HG03432 (cell line): ENCODE measurements at regions not wholly inside any gene's neighbourhood (a gene's known extent, or its start where the extent isn't known, plus 50 kb on each side); places are given as distances from the start of the nearest gene placed in this dataset.

ENCODE experiments used
- ATAC-seq: cut with Tn5 transposase; IDR thresholded peaks from one replicate; pipeline ENCODE4 v1.9.1; 2021; ENCODE audit warnings: mild to moderate bottlenecking, moderate library complexity; ENCODE audit not compliant: unreplicated experiment

DNA sequence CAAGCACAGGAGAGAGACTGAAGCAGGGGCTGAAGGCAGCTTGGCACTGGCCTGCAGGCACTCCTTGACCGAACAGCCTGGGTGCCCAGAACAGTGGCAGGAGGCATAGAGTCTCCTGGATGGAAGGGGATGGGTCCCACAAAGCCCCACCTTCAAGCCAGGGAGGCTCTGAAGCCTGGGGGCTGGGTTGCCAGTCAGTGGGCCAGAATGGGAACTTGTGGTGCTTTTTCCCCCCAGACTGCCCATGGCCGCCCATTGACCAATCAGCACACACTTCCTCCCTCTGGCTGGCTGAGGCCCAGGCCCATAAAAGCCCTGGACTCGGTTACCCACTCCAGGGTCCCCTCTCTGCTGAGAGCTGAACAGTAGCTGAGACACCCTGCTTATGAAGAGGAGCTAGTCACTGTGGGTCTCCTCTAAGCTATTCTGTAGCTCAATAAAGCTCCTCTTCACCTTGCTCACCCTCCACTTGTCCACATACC, 109.6 kb downstream of the ELAPOR2 start:
- ATAC-seq: no peak

DNA sequence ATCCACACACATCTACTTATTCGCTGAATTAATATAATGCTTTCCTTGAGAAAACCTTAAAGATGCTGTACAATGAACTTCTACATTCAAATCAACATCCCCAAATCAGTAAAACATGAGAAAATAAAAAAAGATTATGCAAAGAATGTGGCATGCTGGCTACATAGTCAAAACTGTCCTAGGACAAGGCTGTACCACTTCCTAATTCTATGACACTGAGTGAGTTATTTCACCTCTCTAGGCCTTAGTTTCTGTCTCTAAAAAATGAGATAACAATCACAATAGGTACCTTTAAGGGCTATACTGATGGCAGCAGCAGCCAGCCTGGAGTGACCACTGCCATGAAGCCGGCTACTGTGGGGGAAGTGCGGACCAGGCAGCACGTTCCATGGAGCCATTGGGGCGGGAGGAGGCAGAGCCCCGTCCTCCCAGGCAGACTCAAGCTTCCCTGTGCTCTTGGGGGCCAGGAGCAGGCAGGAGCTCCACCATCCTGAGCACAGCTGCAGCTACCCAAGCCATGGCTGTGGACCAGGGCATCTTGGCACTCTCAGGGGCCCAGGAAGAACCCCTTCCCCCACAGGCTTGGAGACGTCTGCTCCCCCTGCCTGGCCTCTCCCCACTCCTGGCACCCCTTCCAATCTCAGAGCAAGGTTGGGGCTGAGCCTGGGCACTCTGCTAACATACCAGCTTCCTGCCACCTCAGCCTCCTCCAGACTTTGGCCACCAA, 110.2 kb downstream of the ELAPOR2 start:
- ATAC-seq: peak; percentile 96

DNA sequence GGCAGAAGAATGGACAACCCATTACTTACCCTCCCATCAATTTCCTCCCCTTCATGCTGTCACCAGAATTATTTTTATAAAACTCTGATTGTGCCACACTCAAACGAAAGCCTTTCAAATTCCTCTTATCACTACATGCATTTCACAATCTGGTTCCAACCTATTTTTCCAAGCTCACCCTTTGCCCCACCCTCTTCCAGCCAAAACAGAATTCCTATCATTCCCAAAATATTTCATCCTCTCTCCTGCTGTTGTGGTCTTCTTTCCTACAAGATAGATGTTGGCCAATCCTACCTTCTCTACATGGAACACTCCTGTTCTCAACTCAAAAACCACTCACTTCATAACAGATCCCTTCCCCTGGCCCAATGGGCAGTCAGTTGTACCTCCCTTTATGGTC, 111.5 kb downstream of the ELAPOR2 start:
- ATAC-seq: no peak

DNA sequence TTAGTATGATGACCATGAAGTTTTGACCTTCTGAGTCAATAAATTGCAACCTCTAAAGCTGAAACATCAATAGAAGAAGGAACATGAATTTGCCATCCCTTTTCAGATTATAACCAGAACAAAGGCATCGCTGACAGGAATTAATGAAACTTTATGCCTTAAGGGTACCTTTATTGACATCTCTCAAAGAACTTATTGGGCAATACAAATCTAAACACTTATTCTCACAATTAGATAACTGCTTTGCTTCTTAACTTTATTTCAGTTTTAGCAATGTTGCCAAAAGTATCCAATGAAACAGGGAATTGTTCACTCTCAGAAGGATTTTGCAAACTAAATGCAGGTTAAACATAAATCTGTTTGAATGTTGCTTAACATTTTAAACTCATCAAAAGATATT, 116.0 kb downstream of the ELAPOR2 start:
- ATAC-seq: no peak

DNA sequence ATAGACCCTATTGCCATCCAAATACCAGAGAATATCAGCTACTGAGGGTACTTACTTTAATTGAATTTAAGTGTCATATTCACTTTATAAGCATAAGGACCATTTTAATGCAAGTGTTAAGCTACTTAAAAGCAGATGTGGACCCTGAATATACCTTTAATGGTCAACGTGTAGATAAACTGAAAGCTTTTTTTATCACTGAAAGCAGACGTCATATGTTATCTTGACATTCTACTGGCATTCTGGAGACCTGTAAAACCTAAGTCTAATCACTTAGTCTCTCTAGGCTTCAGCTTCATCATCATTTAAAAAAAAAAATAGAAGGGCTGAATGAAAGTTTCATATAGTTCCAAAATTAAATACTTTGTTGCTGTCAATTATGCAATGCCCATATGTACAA, 116.5 kb downstream of the ELAPOR2 start:
- ATAC-seq: no peak

DNA sequence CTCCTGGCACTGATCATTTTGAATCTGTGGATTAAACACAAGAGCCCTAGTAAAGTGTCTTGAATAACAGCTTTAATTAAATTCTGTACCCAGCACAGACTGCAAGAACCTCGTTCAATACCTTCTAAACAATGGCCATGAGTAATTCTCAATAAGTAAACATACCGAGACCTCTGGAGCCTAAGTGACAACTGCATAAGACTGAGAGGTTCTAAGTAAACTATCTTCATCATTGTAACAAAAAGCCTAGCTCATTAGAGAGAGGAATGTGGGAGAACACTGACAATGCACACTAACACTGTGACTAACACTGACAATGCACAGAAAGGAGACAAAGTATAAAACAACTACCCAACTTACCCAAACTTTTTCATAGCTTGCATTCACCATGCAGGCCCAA, 117.4 kb downstream of the ELAPOR2 start:
- no peak for ATAC-seq

DNA sequence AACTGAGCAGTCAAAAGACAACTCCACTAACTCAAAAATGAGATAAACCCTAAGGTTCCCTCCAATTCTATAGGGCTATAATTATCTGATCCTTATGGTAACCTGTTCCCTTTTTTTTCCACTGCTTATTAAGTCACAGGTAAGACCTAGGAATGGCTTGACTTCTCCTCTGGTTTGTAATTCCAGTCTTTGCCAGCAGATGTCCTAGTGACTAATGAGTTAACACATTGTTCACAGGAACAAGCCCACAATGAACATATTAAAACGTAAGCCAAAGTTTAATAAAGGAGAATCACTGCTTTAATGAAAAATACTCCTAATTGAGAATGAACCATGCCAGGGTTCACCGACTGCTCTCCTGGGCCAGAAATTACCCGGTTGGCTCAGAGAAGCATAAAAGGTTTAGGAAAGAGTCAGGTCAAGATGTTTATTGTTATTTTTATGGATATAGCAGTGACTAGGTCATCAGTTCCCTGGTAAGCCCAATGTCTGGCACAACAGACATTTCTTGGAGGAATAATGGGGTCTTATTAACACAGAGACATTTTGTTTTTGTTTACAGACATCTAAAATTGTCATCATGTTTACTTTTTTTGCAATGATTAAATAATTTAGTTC, 120.1 kb downstream of the ELAPOR2 start:
- peak; percentile 87 for ATAC-seq

DNA sequence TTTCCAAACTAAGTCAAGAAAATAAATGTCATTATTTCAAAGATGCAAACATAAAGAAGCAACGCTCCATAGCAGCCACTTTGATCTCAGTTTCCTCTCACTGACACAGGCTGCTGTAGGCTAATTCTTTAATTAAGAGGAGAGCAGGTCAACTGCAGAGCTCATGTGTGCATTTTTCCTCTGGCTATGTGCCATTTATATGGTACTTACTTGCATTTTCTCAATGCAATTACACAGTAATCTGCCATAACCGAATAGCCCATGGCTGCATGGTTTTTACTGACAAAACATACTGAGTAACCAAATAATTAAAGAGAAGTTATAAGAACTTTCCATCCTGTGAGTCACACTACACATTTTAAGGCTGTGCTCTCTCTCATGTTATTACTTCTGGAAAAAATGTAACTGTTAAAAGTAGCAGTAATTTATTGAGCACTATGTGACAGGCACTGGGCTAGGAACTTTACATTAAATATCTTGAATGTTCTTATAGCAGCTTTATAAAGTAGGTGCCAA, 122.0 kb downstream of the ELAPOR2 start:
- no peak for ATAC-seq

DNA sequence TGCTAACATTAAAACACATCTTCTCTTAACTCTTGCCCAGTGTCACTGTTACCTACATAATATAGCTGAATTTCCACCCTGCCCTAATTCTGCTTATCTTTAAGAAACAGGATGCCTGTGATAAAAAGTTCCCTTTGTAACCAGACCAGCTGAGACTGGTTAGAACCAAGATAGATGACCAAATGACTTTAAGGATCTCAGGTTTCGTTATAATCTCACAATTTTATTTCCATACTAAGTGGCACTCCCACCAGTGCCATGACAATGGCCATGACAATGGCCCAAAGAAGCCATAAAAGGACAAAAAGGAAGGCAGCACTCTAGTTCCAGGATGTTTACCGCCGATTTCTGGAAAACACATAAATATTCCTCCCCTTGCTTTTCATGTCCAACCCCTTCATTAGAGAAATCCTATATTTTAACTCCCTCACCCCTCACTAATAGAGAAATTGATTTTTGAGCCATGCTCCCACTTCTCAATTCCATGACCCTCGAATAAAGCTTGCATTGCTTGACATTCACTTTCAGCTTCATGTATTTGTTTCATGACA, 126.1 kb downstream of the ELAPOR2 start:
- no peak for ATAC-seq

DNA sequence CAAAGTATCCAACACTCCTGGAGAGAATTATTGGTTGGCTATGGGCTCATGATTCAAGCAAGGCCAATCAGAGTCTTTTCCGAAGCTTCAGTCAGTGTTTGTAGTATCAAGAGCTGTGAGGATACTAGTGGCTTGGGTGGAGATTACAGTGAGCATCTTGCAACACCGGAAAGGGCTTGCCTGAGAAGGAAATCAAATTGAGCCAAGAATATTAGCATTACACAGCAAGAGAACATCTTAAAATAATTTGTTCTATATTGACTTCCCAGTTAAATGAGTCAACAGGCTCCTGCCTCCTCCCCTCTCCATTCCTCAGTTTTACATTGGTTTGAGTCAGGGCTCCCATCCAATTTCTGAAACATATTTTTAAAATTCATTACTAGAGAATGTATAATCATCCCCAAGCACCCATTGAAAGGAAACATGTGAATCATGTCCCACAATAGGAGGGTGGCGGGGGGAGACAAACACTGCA, 127.4 kb downstream of the ELAPOR2 start:
- no peak for ATAC-seq

DNA sequence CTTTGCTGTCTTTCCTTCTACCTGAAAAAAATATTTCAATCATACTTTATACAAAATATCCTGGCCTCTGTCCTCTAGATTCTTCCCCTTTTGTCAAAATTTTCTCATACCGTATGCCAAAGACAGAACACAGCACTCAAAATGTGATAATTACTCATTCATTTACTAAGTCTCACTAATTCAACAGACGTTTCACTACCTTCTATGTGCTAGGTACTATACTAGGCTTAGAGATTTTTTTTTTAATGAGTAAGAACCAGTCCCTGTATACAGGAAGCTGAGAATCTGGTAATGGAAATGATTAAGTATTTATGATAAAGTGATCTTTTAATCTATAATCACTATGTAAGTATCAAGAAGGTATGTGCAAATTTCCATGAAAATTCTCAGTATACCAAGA, 128.0 kb downstream of the ELAPOR2 start:
- ATAC-seq: no peak

DNA sequence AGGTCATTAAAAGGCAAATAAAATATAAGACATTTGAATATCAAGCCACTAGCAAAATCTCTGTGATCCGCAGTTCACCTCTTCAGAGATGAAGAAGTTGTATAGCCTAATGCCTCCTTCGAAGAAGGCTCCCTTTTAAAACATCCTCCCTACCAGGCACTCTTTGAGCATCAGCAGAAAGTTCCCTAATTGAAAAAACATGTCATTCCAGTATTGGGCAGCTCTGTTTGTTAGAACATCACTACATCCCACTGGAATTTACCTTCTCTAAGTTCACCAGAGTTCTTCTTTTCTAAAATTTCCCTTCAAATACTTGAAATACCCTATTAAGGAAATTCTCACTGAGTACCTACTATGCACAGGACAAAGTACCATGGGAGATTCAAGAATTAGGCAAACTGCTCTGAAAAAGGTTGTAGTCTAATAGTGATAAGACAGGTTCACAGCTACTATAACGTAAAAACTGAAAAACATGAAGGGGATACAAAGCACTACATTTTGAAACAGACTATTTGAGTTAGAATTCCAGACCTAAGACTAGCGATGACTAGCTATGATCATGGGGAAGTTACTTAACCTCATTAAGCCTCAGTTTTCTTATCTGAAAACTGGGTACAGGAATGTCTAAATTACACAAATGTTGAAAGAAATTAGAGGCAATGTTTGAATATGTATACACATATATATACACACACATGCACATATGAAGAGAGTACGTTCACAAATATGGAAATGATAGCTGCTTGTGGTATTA, 128.7 kb downstream of the ELAPOR2 start:
- ATAC-seq: no peak

DNA sequence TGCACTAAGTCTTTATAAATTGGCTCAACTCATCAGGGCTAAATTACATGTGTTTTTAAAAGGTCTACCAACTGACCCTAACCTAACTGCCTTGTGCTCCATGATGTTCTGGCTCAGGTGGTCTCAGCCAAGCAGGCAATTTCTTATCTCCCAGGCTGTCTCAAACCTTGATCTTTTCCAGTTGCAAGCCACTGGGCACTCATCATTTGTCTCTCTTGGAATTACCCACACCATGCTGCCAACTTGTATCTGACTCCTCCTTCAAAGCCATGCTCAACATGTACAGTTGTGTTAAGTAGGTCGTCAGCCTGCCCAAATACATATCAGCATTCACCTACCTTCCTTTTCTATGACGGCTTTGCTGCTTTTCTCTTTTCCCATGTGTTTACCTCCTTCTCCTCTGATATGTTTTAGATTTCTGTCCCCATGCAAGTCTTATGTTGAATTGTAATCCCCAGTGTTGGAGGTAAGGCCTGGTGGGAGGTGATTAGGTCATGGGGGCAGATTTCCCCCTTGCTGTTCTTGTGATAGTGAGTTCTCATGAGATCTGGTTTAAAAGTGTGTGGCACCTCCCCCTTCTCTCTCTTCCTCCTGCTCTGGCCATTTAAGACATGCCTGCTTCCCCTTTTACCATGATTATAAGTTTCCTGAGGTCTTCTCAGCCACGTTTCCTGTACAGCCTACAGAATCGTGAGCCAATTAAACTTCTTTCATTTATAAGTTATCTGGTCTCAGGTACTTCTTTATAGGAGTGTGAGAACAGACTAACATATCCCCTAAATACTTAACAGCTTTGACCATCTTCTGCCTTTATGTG, 130.0 kb downstream of the ELAPOR2 start:
- ATAC-seq: peak; percentile 49

DNA sequence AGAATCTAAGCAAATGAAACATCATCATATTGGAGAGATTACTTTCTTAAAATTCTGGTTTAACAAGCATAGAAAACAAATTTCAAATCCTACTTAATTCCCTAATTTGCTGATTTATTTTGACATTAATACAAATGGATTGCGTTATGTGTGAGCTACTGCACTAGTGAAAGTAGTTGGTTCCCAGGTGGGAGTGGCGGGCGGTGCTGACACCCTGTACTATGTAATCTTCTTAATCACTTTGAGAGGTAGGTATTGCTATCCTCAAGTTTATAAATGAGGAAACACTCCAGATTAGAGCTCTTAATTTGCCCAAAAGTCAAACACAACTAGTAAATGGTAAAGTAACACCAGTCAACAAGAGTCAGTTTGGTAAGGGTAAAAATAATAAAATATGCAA, 131.1 kb downstream of the ELAPOR2 start:
- ATAC-seq: no peak

DNA sequence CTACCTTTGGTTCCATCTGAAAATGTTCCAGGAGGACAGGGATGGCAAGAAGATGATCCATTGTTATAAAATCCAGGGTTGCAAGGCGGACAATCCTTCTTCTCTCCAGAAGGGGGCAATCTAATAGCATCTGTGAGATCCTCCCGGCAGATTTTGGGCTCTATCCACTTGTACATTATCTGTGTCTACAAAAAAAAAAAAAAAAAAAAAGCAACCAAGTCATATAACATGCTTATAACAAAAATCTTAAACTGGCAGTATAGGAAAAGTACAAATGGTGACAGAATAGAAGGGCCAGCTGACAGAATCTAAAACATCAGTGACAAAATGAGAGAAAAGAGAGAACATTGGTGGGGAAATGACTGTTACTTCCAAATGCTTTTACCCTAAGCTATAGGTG, 132.7 kb downstream of the ELAPOR2 start:
- peak; percentile 64 for ATAC-seq

DNA sequence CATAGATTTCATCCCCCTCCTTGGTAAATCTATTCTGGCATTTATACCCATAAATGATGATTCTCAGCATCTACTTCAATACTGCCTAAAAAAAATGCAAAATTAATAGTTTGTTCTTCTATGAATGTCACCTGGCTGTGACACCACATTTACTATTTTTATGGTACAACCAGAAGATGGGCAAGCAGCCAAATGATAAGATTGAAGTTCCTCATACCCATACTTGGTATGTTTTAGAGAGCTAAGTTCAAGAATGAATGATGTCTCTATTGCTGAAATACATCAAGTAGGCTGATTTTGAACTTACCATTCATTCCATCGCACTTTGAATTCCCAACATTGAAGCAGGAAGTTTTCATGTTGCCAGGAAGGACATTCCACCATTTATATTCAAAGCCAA, 134.2 kb downstream of the ELAPOR2 start:
- no peak for ATAC-seq

DNA sequence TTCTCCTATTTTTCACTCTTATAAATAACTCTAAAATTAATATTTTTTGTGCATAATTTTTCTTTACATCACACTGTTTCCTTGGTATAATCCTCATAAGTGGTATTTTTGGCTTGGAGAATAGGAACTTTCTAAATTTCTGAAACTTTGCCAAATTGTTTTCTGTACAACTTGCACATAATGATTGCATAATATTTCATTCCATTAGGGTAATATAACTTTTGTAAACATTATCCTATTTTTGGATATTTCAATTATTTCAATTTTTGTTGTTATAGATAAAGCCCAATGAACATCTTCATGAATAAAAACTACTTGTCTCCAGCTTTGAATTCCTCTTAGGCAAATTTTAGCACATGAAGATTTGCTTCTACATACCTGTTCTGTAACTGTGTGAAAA, 135.9 kb downstream of the ELAPOR2 start:
- ATAC-seq: no peak

DNA sequence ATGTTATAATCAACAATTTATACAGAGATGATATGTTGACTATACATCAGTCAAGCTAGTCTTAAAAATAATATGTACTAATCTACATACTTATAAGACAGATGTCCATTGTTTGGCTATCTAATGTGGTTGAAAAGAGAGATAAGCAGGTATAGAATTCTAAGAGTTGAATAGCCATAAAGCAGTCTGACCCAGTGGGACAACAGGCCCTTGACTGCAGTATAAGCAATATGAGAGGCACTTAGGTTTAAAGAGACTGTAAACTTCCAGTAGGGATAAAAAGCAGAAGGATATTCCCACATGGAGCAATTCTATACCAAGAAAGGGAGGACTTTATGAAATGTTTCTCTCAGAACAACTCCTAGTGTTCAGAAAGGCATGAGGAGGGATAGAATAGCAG, 139.3 kb downstream of the ELAPOR2 start:
- no peak for ATAC-seq

DNA sequence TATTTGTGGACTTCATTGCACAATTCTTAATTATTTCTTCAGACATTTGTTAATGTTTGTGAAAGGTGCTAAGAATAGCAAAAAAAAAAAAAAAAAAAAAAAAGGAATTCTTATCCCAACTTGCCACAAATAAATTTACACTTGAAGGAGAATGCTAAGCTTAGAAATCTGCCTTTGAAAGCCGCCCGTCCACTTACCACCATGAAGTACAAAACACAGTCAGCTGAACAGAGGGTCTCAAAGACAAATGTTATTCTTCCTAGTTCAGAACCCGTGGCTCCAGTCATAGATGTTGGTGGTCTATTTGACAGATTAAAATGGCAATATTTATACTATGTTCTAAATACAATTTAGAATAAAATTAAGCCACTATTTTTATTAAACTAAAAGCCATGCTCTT, 141.2 kb downstream of the ELAPOR2 start:
- ATAC-seq: no peak

DNA sequence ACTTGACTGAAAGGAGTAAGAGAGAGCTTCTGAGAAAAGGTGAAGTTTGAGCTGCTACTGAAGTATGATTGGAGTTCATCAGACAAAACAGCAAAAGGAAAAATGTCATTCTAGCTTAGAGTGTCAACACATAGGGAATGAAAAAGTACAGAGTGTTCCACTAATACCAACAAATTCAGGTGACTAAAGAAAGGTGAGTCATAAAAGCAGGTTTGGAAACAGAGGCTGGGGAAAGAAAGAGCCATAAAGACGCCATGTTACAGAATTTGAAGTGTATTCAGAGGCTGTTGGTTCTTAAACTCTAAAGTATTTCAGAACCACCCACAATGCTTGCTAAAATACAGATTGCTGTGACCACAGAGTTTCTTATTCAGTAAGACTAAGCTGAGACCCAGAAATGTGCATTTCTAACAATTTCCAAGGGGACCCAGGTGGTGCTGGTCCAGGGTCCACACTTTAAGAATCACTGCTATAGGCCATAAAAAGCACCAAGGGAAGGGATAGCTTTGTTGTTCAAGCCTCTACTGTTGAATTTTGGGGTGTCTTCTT, 143.1 kb downstream of the ELAPOR2 start:
- no peak for ATAC-seq
